GM19023 (cell line): ENCODE measurements at regions not wholly inside any gene's neighbourhood (a gene's known extent, or its start where the extent isn't known, plus 50 kb on each side); places are given as distances from the start of the nearest gene placed in this dataset.

Experiments
- ATAC-seq: cut with Tn5 transposase; IDR thresholded peaks from one replicate; pipeline ENCODE4 v1.9.1; 2021; ENCODE audit warnings: mild to moderate bottlenecking, moderate library complexity; ENCODE audit not compliant: unreplicated experiment

DNA sequence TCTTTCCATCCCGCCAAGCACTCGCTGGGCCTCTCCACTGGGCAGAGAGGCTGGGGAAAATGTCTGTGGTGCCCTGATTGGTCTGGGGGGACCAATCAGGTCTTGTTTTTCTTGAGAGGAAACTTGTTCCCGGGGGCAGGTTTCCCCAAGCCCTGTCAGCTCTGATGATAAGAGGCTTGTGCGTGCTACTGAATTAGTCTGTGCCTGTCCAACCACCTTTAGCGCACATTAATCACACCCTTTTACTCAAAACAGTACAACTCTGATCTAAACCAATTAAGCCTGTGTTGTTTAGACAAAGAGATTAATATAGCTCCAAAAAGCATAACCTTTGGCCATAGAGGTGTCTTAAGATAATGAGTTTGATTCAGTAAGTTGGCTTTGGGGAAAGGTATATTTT lies 580.4 kb downstream of the VRK1 start:
- ATAC-seq: no peak

DNA sequence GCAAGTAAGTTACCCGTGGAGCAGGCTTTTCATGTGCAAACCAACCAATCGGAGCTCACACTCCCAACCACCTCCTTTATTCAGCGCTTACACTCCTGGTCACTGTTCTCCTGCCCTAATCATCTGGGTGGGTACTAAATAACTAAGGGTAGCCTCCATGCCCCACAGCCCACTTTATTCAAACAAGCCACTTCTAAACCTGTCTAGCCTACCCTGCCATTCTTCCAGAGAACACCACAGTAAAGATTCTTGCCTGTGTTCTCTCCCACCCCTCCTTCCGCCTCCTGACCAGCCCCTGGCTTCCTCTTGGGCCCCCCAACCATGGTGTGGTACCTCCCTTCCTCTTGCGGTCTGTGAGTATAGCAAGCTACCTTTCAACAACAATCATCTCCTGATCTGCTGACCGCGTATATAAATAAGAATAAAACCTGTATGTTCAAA lies 581.9 kb downstream of the VRK1 start:
- no peak for ATAC-seq

GRCh38 chr14:97380539-97380941 lies 583.4 kb downstream of the VRK1 start:
- ATAC-seq: no peak

GRCh38 chr14:97381309-97381708 lies 584.1 kb downstream of the VRK1 start:
- ATAC-seq: no peak

GRCh38 chr14:97382616-97383226 lies 585.5 kb downstream of the VRK1 start:
- ATAC-seq: no peak

GRCh38 chr14:97385727-97386126 lies 588.5 kb downstream of the VRK1 start:
- no peak for ATAC-seq

DNA sequence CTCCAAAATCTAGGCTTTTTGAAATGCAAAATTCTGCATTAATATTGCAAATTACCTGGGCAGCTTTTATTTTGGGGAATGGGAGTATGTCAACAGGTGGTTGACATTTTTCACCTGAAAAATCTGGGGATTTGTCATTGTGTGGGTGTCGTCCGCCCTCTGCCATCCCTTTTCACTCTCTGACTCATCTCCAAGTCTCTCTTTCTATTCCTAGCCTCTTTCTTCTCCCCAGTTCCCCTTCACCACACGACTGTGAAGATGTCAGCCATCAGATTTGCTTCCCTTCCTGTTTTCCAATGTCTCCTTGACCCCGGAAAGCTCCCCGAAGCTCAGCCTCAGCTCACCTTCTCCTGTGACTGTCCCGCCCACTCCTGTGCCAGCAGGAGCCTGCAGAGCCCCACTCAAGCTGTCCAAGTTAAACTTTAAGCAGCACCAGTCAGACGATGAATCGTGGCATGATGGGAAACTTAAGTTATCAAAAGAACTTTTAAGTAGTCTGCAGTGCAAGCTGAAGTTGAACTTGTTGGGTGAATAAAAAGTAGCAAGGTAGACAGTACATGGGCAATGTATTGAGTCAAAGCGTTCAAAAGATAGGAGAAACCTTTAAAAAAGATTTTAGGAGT lies 590.2 kb downstream of the VRK1 start:
- ATAC-seq: no peak

DNA sequence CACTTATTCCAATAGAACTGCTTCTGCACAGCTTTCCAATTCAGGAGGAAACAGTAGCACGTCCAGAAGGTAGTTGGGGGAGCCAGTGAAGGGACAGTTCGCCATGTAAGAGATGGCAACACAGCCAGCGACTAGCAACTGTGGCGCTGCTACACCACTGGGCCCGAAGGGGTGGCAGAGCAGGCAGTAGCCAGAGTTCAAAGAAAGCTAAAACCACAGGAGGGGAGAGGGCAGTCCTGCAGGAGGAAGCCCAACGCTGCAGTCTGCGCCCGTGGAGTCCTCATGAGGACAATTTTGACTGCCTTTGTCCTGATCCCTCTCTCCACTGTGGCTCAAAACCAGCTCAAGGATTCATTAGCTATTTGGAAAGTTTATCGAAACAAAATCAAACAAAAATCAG lies 591.2 kb downstream of the VRK1 start:
- ATAC-seq: no peak

- ATAC-seq: no peak
These were observed 593.0 kb downstream of the VRK1 start for GRCh38 chr14:97390096-97390724.

DNA sequence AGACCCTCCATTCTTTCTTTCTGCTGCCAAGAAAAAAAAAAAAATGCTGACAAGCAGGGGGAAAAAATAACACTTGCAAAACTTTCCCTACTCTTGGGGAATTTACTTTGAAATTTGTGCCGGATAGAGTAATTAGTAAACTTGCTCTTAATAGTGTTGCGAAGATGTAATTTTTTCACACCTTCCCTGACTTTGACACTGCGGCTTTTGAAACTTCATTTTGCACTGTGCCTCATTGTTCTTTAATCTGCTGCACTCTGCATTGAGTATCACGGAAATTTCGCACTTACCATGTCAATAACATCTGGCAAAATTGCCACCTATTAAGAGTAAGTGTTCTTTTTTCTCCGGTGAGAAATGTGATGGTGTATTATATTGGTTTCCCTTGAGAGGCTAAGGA lies 596.1 kb downstream of the VRK1 start:
- ATAC-seq: no peak

- ATAC-seq: no peak
These were observed 597.9 kb downstream of the VRK1 start for GRCh38 chr14:97395068-97395467.

- ATAC-seq: no peak
These were observed 604.5 kb downstream of the VRK1 start for GRCh38 chr14:97401714-97402113.

DNA sequence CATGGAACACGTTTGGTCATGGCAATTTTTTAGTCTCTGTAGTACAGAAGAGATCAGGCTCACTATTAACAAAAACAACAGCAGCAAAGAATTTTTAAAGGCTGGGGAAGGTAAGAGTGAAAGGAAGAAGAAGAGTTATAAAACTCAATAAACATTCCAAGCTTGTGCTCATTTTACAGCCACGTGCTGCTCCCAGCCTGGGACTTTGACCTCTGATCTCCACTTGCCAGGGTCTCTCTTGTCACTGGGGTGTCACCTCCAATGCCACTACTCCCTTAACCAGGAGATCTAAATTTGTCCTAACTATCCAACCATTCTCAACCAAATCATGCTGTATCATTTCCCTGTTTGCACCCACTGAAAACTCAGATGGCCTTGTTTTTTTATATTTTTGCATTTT lies 605.1 kb downstream of the VRK1 start:
- ATAC-seq: no peak

DNA sequence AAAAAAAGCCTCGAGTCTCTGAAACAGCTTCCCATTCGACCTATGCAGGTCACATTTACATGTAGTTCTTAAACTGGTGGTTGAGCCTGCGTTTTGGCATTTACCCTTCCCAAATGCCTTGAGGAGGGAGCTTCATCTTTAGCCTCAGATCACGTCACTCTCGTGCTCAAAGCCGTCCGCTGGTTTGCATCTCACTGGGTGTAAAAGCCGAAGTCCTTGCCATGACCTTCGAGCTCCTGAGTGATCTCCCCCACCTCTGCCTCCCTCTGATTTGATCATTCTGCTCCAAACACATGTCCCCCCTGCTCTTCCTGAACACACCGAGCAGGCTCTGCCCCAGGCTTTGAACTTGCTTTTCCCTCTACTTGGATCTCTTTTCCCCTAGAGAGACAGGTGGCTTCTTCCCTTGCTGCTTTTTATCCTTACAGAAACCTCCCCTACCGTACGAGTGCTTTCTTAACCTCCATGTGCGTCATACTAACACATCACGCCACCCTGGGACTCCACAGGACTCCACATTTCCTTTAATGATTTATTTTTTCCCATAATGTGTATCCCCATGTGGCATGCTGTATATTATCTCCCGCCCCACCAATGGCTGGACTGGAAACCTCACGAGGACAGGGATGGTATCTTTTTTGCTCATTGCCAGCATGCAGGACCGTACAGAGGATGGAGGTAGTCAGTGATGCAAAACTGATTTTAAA lies 610.7 kb downstream of the VRK1 start:
- ATAC-seq: no peak

DNA sequence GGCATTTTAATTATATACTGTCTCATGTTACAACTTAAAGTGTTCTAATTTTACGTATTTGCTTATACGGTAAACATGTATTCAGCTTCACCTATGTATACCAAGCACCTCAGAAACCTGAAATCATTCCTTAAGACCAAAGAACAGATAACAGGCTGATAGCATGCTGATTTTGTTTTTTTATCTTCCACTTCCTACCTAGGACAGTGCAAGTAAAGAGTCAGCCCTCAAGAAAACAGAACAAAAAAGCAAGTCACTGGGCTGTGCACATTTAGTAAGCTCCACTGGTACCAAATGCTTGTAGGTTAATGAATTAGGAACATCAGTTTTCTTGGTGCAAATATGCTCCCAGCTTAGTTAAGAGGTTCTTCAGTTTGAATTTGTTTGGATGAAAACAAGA lies 611.3 kb downstream of the VRK1 start:
- no peak for ATAC-seq

DNA sequence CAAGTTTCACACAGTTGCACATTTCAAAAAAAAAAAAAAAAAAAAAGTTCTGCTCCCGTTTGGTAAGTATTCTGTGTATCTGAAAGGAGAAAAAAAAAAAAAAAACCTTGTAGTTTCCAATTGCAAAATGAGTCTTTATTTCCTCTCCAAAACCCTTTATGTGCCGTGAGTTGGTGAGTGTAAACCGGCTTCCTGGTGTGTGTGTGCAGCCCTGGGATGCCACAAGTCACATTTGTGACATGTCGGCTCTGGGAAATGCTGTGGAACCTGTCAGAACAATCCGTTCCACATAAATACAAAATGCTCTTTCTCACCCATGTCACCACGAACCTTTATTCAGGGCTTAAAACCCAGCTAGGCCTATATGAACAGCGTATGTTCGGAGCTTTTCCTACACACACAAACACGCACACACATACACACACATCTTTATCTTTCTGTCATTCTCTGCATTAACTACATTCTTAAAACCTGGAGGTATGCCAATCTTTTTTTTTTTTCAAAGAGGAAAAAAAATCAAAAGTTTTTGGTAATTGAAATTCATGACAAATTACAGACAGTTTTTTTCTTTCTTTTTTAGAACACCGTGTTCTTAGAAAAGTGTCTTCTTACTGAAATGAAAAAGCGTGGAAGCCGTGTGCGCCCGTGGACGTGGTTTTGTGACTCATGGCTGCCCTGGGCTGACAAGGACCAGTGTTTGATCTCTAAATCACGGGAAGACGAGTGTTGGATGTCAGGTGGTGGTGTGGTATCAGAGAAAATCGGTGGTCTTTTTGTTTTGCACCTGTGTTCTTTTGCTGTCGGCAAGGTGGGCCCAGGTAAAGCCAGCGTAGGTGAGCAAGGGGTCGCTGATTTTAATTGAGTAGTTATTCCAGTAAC lies 612.0 kb downstream of the VRK1 start:
- ATAC-seq: no peak

DNA sequence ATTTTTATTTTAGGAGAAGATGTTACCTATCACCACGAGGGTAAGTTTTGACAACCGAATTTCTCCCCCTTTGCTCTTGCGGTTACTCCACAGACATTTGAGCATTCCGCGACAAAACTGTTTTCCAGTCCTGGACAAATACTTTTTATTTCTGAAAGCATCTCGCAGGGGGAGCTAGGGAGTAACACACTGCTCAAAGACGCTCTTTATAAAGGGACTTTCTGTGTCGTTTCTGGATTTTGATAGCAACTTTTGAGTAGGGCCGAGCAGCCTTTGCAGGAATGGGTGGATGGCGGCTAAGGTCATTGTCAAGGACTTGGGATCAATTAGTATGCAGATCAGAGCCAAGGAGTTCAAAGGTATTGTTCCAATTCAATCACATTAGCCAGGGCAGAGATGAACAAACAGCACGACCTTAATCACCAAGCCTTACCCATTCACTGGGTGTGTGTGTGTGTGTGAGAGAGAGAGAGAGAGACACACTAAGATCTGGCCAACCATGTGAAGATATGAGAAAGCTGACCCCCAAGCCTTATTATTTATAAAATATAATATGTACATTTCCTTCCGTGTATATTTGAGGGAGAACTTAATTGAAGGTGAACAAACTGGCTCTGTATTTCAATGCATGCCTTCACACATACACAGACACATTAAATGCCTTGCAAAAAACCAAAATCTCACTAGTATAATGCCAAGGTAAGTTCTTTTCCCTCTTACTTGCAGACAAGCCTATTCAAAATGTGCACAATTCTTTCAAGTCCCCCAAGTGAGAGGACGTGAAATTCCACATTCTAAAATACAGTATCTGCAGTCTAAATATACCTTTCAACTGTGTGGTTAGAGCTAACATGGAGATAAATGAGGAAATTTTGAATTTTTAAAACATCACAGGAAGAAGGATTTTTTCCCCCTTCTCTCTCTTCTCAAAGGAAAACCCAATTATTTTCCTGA lies 613.8 kb downstream of the VRK1 start:
- no peak for ATAC-seq

- no peak for ATAC-seq
These were observed 614.9 kb downstream of the VRK1 start for GRCh38 chr14:97411938-97412612.

DNA sequence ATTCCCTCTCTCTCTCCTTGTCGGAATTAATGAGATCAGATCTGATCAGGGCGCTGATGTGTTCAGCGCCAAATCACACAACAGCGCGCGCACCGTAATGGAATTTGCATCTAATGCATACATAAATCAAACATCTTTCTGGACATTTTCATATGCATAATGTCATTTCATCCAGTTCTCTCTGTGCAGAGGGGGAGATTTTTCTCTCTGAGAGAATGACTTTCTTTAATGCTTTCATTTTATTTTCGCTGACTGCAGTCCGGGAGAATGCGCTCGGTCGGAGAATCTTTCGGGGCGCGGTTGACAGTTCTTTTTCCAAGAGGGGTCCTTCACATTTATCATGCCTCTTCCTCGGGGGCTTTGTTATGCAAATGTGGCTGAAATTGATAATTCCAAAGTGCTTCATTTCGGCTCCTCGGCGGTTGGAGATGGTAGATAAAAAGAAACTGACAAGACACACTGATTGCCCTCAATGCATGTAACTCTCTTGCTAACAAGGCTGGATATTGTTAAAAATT lies 615.9 kb downstream of the VRK1 start:
- no peak for ATAC-seq
